UCSD-AML1 (cell line): ENCODE measurements at regions not wholly inside any gene's neighbourhood (a gene's known extent, or its start where the extent isn't known, plus 50 kb on each side); places are given as distances from the start of the nearest gene placed in this dataset.
A peak's percentile ranks its signal among the peaks of the same experiment; 100 is the strongest.

ENCODE experiments used
- DNase-seq: peaks from one replicate; lab custom pipeline; 2025; ENCODE audit not compliant: unreplicated experiment; lab: John Stamatoyannopoulos, UW

- DNase-seq: no peak
Measured at GRCh38 chr2:128435576-128436478, 117.2 kb upstream of the HS6ST1 start.

- no peak for DNase-seq
Measured at GRCh38 chr2:128436479-128437203, 118.0 kb upstream of the HS6ST1 start.

GRCh38 chr2:128437204-128437565 is 118.5 kb upstream of the HS6ST1 start:
- DNase-seq: no peak

- no peak for DNase-seq
Measured at GRCh38 chr2:128438091-128438490, 119.4 kb upstream of the HS6ST1 start.

GRCh38 chr2:128438586-128438985 is 119.9 kb upstream of the HS6ST1 start:
- DNase-seq: no peak

DNA sequence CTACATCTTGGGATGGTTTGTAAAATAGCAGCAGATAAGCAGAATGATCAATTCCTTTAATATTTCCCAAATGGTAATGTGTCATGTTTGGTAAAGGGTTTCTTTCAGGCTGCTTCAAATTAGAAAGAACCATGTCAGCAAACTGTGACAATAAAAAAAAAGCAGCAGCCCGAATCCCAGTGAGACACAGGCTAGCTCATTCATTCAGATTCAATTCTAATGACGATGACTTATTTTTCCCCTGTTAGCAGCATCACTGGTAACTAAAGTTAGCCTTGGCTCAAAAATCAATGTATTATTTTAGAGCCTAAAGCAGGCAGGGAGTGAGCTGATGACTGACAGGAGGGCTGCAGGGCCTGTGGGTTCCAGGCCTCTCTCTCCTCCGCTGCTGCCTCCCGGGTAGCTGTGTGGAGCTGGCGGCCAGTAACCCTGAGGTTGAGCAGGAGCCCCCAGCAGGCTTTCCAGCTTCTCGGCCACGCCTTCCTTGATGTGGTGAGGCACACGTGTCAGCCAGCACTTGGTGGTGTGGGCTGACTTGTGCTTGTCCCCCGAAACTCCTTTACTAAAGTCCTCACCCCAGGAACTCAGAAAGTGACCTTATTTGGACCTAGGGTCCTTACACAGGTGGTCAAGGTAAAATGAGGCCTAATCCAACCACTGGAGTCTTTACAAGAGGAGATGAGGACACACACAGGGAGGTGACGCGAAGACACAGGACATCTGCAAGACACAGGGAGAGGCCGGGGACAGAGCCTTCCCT is 120.5 kb upstream of the HS6ST1 start:
- no peak for DNase-seq

- no peak for DNase-seq
Measured at GRCh38 chr2:128439791-128440665, 121.4 kb upstream of the HS6ST1 start.

- no peak for DNase-seq
Measured at GRCh38 chr2:128440666-128441340, 122.1 kb upstream of the HS6ST1 start.

DNA sequence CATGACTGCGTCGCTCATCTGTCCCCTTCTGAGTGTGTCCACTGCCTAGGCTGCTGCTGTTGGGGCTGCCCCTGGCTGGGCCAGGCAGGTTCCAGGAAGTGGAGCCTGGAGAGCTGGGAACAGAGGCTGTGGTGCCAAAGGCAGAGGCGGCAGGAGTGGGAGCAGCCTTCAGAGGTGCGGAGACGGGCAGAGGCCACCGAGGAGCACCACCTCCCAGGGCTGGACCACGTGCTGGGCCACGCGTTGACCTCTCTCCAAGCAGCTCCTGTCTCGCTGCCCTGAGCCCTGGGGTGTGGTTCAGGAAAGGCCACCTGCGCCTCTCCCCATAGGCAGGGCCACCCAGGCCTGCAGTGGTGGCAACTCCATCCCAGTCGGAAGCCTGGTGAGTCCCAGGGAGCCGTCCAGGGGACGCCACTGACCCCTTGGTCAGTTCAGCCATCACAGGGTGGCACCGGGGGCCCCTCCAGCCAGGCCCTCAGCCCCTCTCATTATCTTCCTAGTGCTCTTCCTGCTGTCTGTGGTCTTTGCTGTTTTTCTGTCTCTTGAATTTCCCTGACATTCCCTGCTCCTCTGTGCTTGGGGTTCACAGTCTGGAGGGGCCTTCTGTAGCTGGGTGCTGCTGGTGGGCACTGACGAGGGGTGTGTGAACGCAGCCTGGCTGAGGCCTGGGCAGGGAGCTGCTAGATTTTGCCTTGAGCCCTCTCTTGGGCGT is 122.8 kb upstream of the HS6ST1 start:
- no peak for DNase-seq

- DNase-seq: peak; percentile 44
Measured at GRCh38 chr2:128442053-128442751, 123.5 kb upstream of the HS6ST1 start.

DNA sequence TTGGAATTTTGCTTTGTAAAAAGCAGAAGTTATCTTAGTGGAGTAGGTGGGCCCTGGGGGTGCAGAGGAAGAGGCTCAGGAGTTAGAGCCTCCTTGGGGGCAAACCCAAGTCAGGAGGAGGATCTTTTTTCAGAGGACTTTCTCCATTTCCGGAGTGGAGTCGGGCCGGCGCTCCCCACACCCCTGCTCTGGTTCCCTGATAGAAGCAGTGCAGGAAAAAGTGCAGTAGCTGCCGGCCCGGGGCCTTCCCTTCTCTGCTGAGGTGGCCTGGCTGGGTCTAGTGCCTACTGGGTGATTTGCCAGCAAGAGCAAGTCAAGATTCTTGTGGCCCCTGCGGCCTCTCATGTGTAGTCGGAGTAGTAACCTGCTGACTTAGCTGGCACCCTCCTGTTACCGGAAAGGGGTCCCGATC is 124.2 kb upstream of the HS6ST1 start:
- DNase-seq: peak; percentile 75

GRCh38 chr2:128444121-128444771 is 125.6 kb upstream of the HS6ST1 start:
- no peak for DNase-seq

- no peak for DNase-seq
Measured at GRCh38 chr2:128444816-128445522, 126.3 kb upstream of the HS6ST1 start.

- DNase-seq: no peak
Measured at GRCh38 chr2:128445523-128445900, 126.8 kb upstream of the HS6ST1 start.

DNA sequence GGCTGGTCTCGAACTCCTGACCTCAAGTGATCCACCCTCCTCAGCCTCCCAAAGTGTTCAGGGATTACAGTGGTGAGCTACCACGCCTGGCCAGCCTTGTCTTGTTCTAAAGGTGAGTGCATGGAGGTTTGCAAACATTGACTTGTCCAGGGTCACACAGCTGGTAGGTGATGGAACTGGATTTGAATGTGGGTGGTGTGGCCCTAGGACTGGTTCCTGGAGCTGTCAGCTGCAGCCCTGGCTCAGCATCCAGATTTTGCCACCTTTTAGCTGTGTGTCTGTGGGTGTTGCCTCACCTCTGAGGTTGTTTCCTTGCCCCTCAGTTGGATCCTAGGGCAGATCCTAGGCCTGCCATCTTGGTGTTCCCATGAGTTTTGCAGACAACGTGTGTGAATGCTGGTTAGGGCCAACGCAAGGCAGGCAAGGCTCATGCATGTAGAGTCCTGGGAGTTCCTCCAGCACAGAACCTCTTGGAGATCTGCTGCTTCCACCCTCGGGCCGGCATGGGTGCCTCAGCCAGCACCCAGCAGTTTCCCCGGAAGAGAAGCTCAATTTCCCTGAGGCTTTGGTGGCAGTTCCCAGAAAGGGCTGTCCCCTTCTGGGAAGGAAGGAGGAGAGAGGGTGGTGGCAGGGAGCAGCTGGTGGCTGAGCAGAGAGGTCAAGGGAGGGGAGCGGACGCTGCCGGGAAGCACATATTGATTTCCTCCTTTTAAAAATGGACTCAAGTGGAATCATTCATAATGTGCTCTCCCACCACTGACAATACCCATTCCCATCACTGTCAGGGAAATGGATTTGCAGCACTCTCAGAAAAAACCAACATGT is 127.6 kb upstream of the HS6ST1 start:
- no peak for DNase-seq

DNA sequence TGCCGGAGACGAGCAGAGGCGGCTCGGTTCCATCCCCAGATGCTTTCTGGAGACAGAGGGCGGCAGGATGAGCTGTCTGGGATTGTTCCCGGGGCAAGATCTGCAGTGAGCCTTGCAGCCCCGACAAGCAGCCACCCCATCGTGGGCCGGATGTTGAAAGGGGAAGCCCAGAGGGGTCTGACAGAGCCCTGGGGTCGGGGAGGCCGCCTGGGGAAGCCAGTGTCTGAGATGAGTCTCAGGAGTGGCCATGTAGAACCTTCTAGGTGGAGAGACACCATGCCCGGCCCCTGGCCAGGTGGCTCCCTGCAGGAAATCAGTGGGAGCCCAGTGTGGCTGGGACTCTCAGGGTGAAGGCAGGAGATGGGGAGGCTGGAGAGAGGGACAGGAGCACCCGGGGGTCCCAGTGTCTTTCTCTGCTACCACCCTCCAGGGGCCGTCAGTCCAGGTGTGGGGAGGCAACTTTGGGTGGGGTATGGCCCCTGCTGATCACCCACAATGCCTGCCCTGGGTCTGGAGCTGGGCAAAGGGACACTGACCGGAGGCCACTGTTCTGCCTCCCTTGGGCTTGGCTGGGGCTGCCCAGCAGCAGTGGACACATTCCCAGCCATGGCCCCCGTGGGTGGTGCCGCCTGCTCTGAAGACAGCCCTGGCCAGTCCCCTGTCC is 128.3 kb upstream of the HS6ST1 start:
- DNase-seq: no peak
